Heart right ventricle (tissue), 16 donors: ENCODE measurements at regions not wholly inside any gene's neighbourhood (a gene's known extent, or its start where the extent isn't known, plus 50 kb on each side); places are given as distances from the start of the nearest gene placed in this dataset.

ENCODE experiments used
- ATAC-seq, 8 donors: fragments of 200-7000 bp; cut with Tn5 transposase; one replicate each; pipeline ENCODE4 v1.9.1; 2020; ENCODE audit warnings: mild to moderate bottlenecking in 8 of 8, moderate library complexity in 8 of 8, moderate number of reproducible peaks in 1 of 8
- DNase-seq, 2 donors: peaks; one replicate each; pipeline ENCODE4 v3.0.0-alpha.2; 2020
- H3K27ac ChIP-seq, 10 donors: fragments of 200-600 bp; sonication (generic) in 2 of 10; one replicate each; pipeline versions ENCODE4 v1.5.0 to v1.8.0; 2020 to 2022; ENCODE audit warnings: mild to moderate bottlenecking in 3 of 10
- H3K27me3 ChIP-seq, 7 donors: fragments of 200-600 bp; one replicate each; pipeline ENCODE4 v1.8.0; 2021 to 2022; ENCODE audit warnings: mild to moderate bottlenecking in 2 of 7
- H3K36me3 ChIP-seq, 9 donors: fragments of 200-600 bp; sonication (generic) in 1 of 9; one replicate each; pipeline versions ENCODE4 v1.5.0 to v1.8.0; 2020 to 2022; ENCODE audit warnings: mild to moderate bottlenecking in 2 of 9
- H3K4me1 ChIP-seq, 9 donors: fragments of 200-600 bp; sonication (generic) in 1 of 9; one replicate each; pipeline versions ENCODE4 v1.5.0 to v1.8.0; 2020 to 2022; ENCODE audit warnings: mild to moderate bottlenecking in 4 of 9
- H3K4me3 ChIP-seq, 10 donors: fragments of 200-600 bp; sonication (generic) in 2 of 10; one replicate each; pipeline versions ENCODE4 v1.5.0 to v1.8.0; 2020 to 2022; ENCODE audit warnings: mild to moderate bottlenecking in 7 of 10, moderate library complexity in 2 of 10
- H3K9me3 ChIP-seq, 11 donors: fragments of 200-600 bp in 10 of 11; sonication (generic) in 2 of 11; one replicate each; pipeline versions ENCODE4 v1.5.0 to v1.8.0; 2013 to 2022; ENCODE audit warnings: mild to moderate bottlenecking in 2 of 11, control low read depth in 1 of 11, moderate library complexity in 1 of 11
- CTCF ChIP-seq, 9 donors: fragments of 200-600 bp; sonication (generic) in 2 of 9; IDR thresholded peaks; one replicate each; pipeline versions ENCODE4 v1.5.0 to v1.8.0; 2021 to 2022; ENCODE audit warnings: antibody characterized with exemption in 9 of 9, mild to moderate bottlenecking in 5 of 9, moderate library complexity in 1 of 9
- WGBS, 2 donors: extraction: QIAGEN DNeasy Blood & Tissue Kit; methylation state at CpG; one replicate each; pipeline ENCODE4 v1.1.7; 2013; ENCODE audit warnings: inconsistent platforms in 1 of 2; 5-methylcytosine and 5-hydroxymethylcytosine counted together
- intact Hi-C, 10 donors: fragments of 100-400 bp; cut with DNase I; formaldehyde crosslinking; loops; one replicate each; pipeline versions ENCODE4 v1.11.1 to v1.14.2; 2022
- donor health status: Arrhythmogenic right ventricular cardiomyopathy.
- donor health status: ischemic (EF 13 %, LVEDD 7.1; RV severe dilation, severe dysfunction).
- donor health status: healthy with polysubstance abuse.
- donor health status: DM: no; HTN: yes; CAD: no.
- donor health status: DM: no; HTN: no; CAD: no.
- donor health status: ischemic (EF 25% LVEDD 6.9; RV normal size, moderate dysfunction).
- donor health status: ischemic (EF 25% LVEDD 5.7; RV mildly dilated, moderate dysfunction).
- donor health status: healthy.
- donor health status: DM: yes; HTN: yes; CAD: no.
- donor health status: Ischemic cardiomyopathy.
- donor health status: ischemic (EF 35%, LVEDD 5.7; RV mildly dilated, moderate dysfunction).
- donor health status: nonischemic (EF 11% LVEDD 7.7; RV severe dilation, severe dysfunction).
- donor health status: DM: yes; HTN: yes; CAD: no.
- donor health status: PGD.
- donor health status: ischemic (EF 29% LVEDD 5.4; RV normal size, mild dysfunction).
- donor health status: nonischemic (EF 23%, LVEDD 6.1; RV moderate dilation, normal function).

GRCh38 chr16:72502594-72503005, 330.6 kb upstream of the PMFBP1 start:
- WGBS, 2 donors, result 90 to 94% methylated on average over 1 of the region's 1 CpG
- DNase-seq (no peak), ATAC-seq (no peak)
- Histone ChIP-seq H3K36me3 (no peaks in the 10 kb centered on the region), H3K27ac (no peak overlapping the region), H3K9me3 (no peaks in the 10 kb centered on the region), H3K4me3 (no peak overlapping the region), H3K27me3 (no peaks in the 10 kb centered on the region), H3K4me1 (no peaks in the 10 kb centered on the region)
- intact Hi-C loops, result loop anchor here in 9 of 10 donors (1.0 to 10.0 kb wide), 11 partner anchors 332 to 1452 kb away; partner anchors contain the start of gene ZFHX3 (in 1 of the 9)
- TF ChIP-seq CTCF (IDR thresholded peaks at IDR 0.05), result no peak

- H3K27ac ChIP-seq, result no peak overlapping the region
- peak; percentile 16 to 23 for DNase-seq
- ATAC-seq, result peak in 4 of 8 donors; percentile 46 to 79 (median 69)
- intact Hi-C loops, result loop anchor here in 9 of 10 donors (1.0 to 10.0 kb wide), 11 partner anchors 333 to 1453 kb away; partner anchors contain the start of gene ZFHX3 (in 1 of the 9)
- no peak overlapping the region for H3K4me3 ChIP-seq
- H3K4me1 ChIP-seq, result no peaks in the 10 kb centered on the region
- 68 to 70% methylated on average over 3 of the region's 3 CpGs for WGBS, 2 donors
- H3K9me3 ChIP-seq, result no peaks in the 10 kb centered on the region
- peak; percentile 50 to 81 (median 75) for TF ChIP-seq CTCF (IDR thresholded peaks at IDR 0.05)
- no peaks in the 10 kb centered on the region for H3K27me3 ChIP-seq
- H3K36me3 ChIP-seq, result no peaks in the 10 kb centered on the region
These were observed 330.0 kb upstream of the PMFBP1 start for GRCh38 chr16:72501739-72502593.

GRCh38 chr16:72500545-72500944, 328.6 kb upstream of the PMFBP1 start:
- TF ChIP-seq CTCF (IDR thresholded peaks at IDR 0.05), result no peak
- no peak for DNase-seq
- Histone ChIP-seq H3K36me3 (no peaks in the 10 kb centered on the region), H3K27ac (no peak overlapping the region), H3K4me3 (no peak overlapping the region), H3K4me1 (no peaks in the 10 kb centered on the region), H3K27me3 (no peaks in the 10 kb centered on the region), H3K9me3 (no peaks in the 10 kb centered on the region)
- no peak for ATAC-seq
- intact Hi-C loops, result loop anchor here in 8 of 10 donors (5.0 to 10.0 kb wide), 9 partner anchors 334 to 1454 kb away; partner anchors contain the start of gene ZFHX3 (in 1 of the 8)
- WGBS, 2 donors, result 90 to 91% methylated on average over 5 of the region's 5 CpGs

GRCh38 chr16:72493716-72494415, 321.9 kb upstream of the PMFBP1 start:
- Histone ChIP-seq H3K9me3 (no peaks in the 10 kb centered on the region), H3K4me1 (no peaks in the 10 kb centered on the region), H3K4me3 (no peak overlapping the region), H3K36me3 (no peaks in the 10 kb centered on the region), H3K27me3 (no peaks in the 10 kb centered on the region), H3K27ac (no peak overlapping the region)
- no peak for TF ChIP-seq CTCF (IDR thresholded peaks at IDR 0.05)
- no peak for DNase-seq
- WGBS, 2 donors, result 85 to 89% methylated on average over 9 of the region's 9 CpGs
- intact Hi-C loops, result no loop called here
- no peak for ATAC-seq
